ENCODE measurements at regions not wholly inside any gene's neighbourhood (a gene's known extent, or its start where the extent isn't known, plus 50 kb on each side); places are given as distances from the start of the nearest gene placed in this dataset.
"Not testable (repeated sequence)": the region's sequence is repeated elsewhere in the genome, so short reads cannot be mapped to it uniquely, and the experiment has no call there.

GRCh38 chr2:179336782-179337534 is 72.3 kb upstream of the SESTD1 start:
- in situ Hi-C loops (cut with HindIII; ENCODE audit: low pct_ligation_motif_present, low pct_unique_long_range_greater_than_20kb, low sequenced_read_pairs) = no loop called here
- no peak for DNase-seq

DNA sequence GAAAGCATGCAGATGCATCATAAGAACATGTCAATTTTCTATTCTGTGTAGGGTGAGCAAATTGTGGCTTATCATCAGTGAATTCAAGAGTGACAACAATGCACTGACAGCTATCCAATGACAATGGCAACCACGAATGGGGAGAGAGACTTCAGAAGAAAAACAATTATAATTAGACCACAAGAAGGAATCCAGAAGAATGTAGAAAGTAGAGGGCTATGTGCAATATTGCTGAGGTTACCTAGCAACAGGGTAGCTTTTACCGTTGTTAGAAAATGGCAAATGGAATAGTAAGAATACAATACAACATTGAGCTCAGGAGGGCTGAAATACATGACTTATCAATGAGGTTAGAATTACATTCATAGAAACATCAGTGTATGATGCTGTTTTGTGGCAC is 71.1 kb upstream of the SESTD1 start:
- in situ Hi-C loops (cut with HindIII; ENCODE audit: low pct_ligation_motif_present, low pct_unique_long_range_greater_than_20kb, low sequenced_read_pairs) = no loop called here
- DNase-seq = no peak

- in situ Hi-C loops (cut with HindIII; ENCODE audit: low pct_ligation_motif_present, low pct_unique_long_range_greater_than_20kb, low sequenced_read_pairs) = no loop called here
- DNase-seq = no peak
These were observed 68.3 kb upstream of the SESTD1 start for GRCh38 chr2:179332903-179333302.

DNA sequence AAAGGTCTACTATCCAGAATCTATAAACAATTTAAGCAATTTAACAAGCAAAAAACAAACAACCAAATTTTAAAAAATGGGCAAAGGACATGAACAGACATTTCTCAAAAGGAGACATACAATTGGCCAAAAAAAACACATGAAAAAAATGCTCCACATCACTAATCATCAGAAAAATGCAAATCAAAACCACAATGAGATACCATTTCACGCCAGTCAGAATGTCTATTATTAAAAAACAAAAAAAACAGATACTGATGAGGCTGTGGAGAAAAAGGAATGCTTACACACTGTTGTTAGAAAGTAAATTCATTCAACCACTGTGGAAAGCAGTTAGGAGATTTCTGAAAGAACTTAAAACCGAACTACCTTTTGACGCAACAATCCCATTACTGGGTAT is 66.4 kb upstream of the SESTD1 start:
- DNase-seq = no peak
- in situ Hi-C loops (cut with HindIII; ENCODE audit: low pct_ligation_motif_present, low pct_unique_long_range_greater_than_20kb, low sequenced_read_pairs) = no loop called here

DNA sequence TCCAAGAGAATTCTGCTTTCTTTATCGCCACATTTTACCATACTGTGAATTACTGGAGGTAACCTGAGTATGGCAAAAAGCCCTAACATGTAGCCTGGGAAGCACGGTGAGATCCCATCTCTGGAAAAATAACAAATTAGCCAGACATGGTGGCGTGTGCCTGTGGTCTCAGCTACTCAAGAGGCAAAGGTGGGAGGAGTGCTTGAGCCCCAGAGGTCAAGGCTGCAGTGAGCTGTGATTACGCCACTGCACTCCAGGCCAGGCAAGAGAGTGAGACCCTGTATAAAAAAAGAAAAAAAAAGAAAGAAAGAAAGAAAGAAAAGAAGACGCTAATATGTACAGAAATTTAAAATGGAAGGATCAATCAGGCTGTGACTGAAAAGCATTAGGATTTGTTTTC is 57.7 kb upstream of the SESTD1 start:
- in situ Hi-C loops (cut with HindIII; ENCODE audit: low pct_ligation_motif_present, low pct_unique_long_range_greater_than_20kb, low sequenced_read_pairs) = no loop called here

DNA sequence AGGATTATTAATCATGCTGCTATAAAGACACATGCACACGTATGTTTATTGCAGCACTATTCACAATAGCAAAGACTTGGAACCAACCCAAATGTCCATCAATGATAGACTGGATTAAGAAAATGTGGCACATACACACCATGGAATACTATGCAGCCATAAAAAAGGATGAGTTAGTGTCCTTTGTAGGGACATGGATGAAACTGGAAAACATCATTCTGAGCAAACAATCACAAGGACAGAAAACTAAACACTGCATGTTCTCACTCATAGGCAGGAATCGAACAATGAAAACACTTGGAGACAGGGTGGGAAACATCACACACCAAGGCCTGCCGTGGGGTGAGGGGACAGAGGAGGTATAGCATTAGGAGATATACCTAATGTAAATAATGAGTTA is 56.4 kb upstream of the SESTD1 start:
- DNase-seq; in situ Hi-C loops (cut with HindIII; ENCODE audit: low pct_ligation_motif_present, low pct_unique_long_range_greater_than_20kb, low sequenced_read_pairs): not testable (repeated sequence)

More for the DNA sequence above, 57.7 kb upstream of the SESTD1 start:
- DNase-seq = no peak

DNA sequence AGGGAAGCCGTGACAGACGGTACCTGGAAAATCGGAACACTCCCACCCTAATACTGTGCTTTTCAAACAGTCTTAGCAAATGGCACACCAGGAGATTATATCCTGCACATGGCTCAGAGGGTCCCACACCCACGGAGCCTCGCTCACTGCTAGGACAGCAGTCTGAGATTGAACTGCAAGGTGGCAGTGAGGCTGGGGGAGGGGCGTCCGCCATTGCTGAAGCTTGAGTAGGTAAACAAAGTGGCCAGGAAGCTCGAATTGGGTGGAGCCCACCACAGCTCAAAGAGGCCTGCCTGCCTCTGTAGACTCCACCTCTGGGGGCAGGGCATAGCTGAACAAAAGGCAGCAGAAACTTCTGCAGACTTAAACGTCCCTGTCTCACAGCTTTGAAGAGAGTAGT is 50.1 kb upstream of the SESTD1 start:
- in situ Hi-C loops (cut with HindIII; ENCODE audit: low pct_ligation_motif_present, low pct_unique_long_range_greater_than_20kb, low sequenced_read_pairs); DNase-seq: not testable (repeated sequence)

Measured in ACHN (cell line).